DLD1 (cell line): ENCODE measurements at regions not wholly inside any gene's neighbourhood (a gene's known extent, or its start where the extent isn't known, plus 50 kb on each side); places are given as distances from the start of the nearest gene placed in this dataset.

Source experiments
- in situ Hi-C: cut with HindIII; loops from 2 replicates; pipeline ENCODE4 v1.10.0; 2017; ENCODE audit warnings: low sequenced_read_pairs

DNA sequence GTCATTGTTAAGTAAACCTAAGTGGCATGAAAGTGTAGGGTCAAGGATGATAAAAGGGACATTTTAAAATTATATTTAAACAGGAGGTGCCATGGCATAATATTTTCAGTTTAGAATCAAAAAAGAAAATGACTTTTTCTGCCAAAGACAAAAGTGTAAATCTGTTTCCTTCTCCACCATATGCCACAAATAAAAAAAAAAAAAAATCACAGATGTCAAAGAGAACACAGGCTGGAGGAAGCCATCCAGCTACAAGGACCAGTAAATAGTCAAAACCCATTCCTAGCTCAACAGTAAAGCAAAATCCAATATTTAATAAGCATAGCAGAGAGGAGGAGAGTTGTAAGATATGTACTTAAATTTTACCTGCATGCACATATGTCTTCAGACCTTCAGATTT lies 321.3 kb upstream of the TMEM229A start:
- in situ Hi-C loops = no loop called here

- in situ Hi-C loops = no loop called here
Observed at GRCh38 chr7:124351950-124352349, 319.1 kb upstream of the TMEM229A start.

GRCh38 chr7:124349443-124349842 lies 316.6 kb upstream of the TMEM229A start:
- in situ Hi-C loops = no loop called here

GRCh38 chr7:124338861-124339260 lies 306.0 kb upstream of the TMEM229A start:
- in situ Hi-C loops = no loop called here

DNA sequence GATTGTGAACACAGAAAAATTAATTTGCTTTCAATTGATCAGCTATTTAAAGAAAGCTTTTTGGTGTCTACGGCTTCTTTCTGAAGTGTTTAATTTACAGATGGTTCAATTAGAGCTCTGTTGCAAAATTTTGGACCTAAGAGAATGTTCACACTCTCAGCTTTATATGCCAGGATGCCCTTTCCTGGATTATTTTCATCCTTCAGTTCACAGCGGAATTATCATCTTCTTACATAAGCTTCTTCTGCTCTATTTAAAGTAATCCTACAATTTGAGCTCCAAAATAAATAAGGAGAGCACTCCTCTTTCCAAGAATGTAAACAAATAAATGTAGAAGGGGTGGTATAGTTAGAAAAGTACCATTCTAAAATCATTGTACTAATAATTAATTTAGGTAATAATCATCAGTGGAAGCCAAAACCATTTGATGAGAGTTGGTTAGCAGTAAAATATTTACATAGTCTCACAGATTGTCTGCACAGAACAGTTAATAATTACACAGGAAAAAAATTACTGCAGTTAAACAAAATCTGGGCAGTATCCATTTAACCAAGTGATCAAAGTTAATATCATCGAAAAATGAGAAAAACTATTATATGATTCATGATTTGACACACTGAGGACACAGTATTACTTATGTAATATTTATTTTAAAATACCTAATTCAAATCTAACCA lies 298.0 kb upstream of the TMEM229A start:
- in situ Hi-C loops = no loop called here

- in situ Hi-C loops = no loop called here
Observed at GRCh38 chr7:124328774-124329173, 295.9 kb upstream of the TMEM229A start.

- in situ Hi-C loops = no loop called here
Observed at GRCh38 chr7:124324262-124324661, 291.4 kb upstream of the TMEM229A start.

DNA sequence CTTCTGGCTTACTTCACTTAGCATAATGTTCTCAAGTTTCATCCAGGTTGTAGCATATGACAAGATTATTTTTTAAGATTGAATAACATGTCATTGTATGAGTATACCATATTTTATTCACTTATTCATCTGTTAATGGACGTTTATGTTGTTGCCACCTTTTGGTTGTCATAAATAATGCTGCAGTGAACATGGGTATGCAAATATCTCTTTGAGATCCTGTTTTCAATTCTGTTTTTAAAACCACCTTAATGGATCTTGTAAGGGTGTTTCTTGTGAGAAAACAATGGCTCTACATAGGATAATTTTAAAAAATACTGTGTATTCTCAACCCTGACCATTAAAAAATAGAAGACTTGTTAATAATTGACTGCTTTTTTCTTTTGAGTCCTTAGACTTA lies 290.7 kb upstream of the TMEM229A start:
- in situ Hi-C loops = no loop called here

- in situ Hi-C loops = no loop called here
Observed at GRCh38 chr7:124322561-124322960, 289.7 kb upstream of the TMEM229A start.

DNA sequence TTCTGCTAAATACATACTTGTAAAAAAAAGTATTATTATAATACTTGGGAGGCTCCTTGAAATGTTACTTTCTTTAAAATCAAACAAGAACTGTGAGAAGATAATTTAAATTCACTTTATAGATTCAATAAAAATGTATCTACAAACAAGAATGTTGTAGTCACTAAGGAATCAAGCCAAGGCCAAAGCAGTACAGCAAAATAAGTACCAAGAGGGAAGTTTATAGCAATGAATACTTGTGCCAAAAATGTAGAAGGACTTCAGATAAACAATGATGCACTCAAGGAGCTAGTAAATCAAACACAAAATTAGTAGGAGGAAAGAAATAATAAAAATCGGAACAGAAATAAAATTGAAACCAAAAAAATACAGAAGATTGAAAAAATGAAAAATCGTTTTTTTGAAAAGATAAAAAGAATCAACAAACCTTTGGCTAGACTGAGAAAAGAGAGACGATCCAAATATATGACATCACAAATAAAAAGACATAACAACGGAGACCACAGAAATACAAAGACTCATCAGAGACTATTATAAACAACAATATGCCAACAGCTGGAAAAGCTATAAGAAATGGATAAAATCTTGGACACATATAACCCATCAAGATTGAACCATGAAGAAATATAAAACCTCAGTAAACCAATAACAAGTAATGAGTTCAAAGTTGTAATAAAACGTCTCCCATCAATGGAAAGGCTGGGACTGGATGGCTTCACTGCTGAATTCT lies 286.0 kb upstream of the TMEM229A start:
- in situ Hi-C loops = no loop called here

GRCh38 chr7:124310934-124311390 lies 278.1 kb upstream of the TMEM229A start:
- in situ Hi-C loops = no loop called here

- in situ Hi-C loops = no loop called here
Observed at GRCh38 chr7:124308384-124308783, 275.5 kb upstream of the TMEM229A start.

- in situ Hi-C loops = no loop called here
Observed at GRCh38 chr7:124295289-124295688, 262.4 kb upstream of the TMEM229A start.

- in situ Hi-C loops = no loop called here
Observed at GRCh38 chr7:124284937-124285336, 252.1 kb upstream of the TMEM229A start.

DNA sequence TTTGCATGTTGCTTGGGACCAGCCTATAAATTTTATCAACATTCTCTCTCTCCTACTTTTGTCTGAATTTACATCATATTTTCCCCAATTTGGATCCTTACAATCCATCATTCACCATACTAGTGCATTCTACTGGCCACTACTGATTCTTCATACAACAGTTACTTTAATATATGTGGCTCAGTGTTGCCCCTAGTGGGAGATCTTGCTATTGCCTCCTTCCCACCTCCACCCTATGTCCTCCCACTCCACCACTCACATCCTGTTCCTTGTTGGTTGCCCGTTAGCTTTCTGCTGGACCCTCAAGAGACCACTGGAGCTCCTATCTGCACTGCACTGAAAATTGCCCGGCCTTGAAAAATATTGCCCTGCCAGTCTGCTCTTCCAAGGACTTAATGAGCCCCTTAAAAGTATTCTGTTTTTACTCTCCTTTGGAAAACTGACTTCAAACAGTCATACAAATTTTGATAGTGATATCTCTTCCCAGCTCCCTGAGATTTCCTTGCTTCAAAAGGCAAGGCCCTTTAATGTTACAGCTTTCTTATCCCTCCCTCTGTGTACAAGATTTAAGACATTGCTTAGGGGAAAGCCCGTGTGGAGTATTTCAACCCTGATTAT lies 243.2 kb upstream of the TMEM229A start:
- in situ Hi-C loops = no loop called here

GRCh38 chr7:124275411-124275810 lies 242.5 kb upstream of the TMEM229A start:
- in situ Hi-C loops = no loop called here

GRCh38 chr7:124269774-124270173 lies 236.9 kb upstream of the TMEM229A start:
- in situ Hi-C loops = no loop called here

DNA sequence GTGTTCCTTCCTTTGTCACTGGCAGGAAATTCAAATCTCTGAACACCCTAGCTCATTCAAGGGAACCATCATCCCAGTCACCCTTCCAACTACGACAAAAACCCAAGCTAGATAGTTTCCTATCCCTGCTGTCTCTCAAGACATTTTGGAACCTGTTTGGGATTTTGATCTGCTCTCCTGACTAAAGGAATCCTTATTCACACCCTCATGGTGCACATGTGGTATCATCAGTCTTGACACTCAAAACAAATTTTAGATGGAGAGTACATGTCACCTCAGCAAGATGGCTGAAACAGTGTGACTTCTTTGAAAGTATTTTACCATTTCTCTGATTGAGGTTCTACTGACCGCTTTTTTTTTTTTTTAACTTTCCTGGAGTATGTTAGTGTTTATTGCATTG lies 234.3 kb upstream of the TMEM229A start:
- in situ Hi-C loops = no loop called here

DNA sequence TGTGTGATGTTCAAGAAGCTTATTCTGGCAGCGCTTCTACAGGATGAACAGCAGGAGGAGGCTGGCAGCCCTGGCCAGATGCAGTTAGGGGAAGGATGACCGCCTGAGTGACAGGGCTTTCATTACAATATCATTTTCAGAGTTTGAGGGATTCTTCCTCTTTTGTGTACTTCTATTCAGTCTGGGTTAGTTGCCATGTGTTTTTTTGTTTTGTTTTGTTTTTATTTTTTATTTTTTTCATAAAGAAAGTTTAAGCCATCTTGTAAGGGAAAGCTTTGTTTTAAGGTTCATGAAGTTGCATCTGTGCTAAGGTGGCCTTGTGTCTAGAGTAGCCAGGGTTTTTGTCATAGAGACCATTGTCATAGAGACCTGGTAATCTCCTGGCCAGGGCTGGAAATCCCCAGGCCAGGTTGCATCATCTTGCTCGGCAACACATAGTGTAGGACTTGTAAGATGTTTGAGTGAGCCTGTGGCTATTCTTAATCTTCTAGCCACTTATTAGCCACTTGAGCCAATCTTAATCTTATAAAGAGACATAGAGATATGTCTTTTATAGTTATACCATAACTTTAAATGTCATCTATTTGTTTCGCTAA lies 230.5 kb upstream of the TMEM229A start:
- in situ Hi-C loops = no loop called here

DNA sequence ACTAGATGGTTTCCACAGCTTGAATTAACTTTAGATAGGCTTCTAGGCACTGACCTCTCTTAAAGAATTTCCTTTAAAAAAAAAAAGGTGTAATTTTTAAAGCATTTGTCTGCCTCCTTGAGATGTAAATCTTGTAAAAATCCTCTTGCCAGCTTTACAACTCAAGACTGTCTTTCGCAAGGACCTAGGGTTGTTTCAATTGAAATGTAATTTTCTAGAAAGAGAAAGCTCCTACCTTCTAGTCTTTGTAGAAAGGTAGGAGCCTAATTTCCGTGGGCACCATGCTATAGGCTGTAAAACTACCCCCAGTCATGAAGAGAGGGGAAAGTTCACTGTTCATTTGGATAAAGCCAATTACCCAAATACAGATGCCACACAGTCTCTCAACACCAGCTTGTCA lies 228.8 kb upstream of the TMEM229A start:
- in situ Hi-C loops = no loop called here

- in situ Hi-C loops = no loop called here
Observed at GRCh38 chr7:124257638-124258308, 224.9 kb upstream of the TMEM229A start.
